ENCODE measurements at regions not wholly inside any gene's neighbourhood (a gene's known extent, or its start where the extent isn't known, plus 50 kb on each side); places are given as distances from the start of the nearest gene placed in this dataset.

DNA sequence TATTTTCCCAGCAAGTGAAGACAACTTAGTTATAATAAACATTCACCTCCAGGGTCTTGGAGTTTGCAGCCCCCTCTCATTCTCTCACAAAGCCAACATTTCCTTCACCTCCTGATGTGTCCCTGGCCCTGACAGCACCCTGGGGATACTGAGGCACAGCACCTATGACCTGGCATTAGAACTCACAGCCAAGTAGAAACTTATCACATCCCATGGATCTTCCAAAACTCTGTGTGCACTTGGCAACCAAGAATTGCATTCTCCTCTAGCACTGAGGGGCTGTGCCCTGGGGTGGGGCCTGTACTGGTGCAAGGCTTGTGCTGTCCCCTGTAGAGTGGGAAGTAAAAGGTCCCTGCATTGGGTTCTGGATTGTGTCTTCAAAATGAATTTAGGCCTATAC lies 116.7 kb upstream of the IGLL5 start:
- H3K9ac ChIP-seq (ENCODE audit: low read length), result no peak overlapping the region
- H3K27me3 ChIP-seq (replicated peaks in 1 of 4; ENCODE audit: control extremely low read depth in 1 of 4, control insufficient read depth in 3 of 4, insufficient read depth in 4 of 4, low read length in 3 of 4), result peaks cover 0 to 10% (median 3%) of the 10 kb centered on the region in 4 experiments
- no peak overlapping the region for H3K4me3 ChIP-seq (ENCODE audit: control extremely low read depth in 1 of 5, extremely low read depth in 1 of 5, insufficient read depth in 1 of 5, low read depth in 2 of 5, low read length in 4 of 5)
- CTCF ChIA-PET, result interaction anchor here (0.7 to 6.1 kb wide), 18 partner anchors 9 to 329 kb away, joined by 3 to 54 read pairs (median 6); no protein-coding TSS in a partner anchor
- H3K4me3 Mint-ChIP-seq, result no peak overlapping the region
- H2AFZ ChIP-seq (ENCODE audit: insufficient read depth, low read depth, low read length, poor library complexity, severe bottlenecking), result no peak overlapping the region
- peaks cover 33% of the 10 kb centered on the region for H3K4me1 Mint-ChIP-seq
- intact Hi-C loops (cut with micrococcal nuclease), result no loop called here
- H3K79me2 ChIP-seq (ENCODE audit: control insufficient read depth, insufficient read depth, low read length), result no peaks in the 10 kb centered on the region
- no peak for ATAC-seq (ENCODE audit: low read depth)
- TF ChIP-seq EZH2 (IDR thresholded peaks at IDR 0.05; ENCODE audit: borderline replicate concordance, insufficient read depth, low read depth, low read length, poor library complexity, severe bottlenecking), result no peak
- TF ChIP-seq, protein P1, sequence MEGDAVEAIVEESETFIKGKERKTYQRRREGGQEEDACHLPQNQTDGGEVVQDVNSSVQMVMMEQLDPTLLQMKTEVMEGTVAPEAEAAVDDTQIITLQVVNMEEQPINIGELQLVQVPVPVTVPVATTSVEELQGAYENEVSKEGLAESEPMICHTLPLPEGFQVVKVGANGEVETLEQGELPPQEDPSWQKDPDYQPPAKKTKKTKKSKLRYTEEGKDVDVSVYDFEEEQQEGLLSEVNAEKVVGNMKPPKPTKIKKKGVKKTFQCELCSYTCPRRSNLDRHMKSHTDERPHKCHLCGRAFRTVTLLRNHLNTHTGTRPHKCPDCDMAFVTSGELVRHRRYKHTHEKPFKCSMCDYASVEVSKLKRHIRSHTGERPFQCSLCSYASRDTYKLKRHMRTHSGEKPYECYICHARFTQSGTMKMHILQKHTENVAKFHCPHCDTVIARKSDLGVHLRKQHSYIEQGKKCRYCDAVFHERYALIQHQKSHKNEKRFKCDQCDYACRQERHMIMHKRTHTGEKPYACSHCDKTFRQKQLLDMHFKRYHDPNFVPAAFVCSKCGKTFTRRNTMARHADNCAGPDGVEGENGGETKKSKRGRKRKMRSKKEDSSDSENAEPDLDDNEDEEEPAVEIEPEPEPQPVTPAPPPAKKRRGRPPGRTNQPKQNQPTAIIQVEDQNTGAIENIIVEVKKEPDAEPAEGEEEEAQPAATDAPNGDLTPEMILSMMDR (IDR thresholded peaks at IDR 0.05), result no peak
- H3K36me3 ChIP-seq (replicated peaks in 1 of 2; ENCODE audit: control extremely low read depth in 1 of 2, control insufficient read depth in 1 of 2, extremely low read depth in 1 of 2, insufficient read depth in 2 of 2, low read length in 1 of 2), result no peaks in the 10 kb centered on the region
- no peak for DNase-seq
- peaks cover 2% of the 10 kb centered on the region for H3K9me3 Mint-ChIP-seq (ENCODE audit: insufficient read depth)
- no peaks in the 10 kb centered on the region for H4K20me1 ChIP-seq (ENCODE audit: control insufficient read depth, insufficient read depth, low read length, poor library complexity, severe bottlenecking)
- H3K4me2 ChIP-seq (replicated peaks; ENCODE audit: low read depth, low read length, poor library complexity, severe bottlenecking), result no peak overlapping the region
- H3K27me3 Mint-ChIP-seq, result peaks cover 28% of the 10 kb centered on the region
- H3K27ac Mint-ChIP-seq, result no peak overlapping the region
- H3K9me3 ChIP-seq (ENCODE audit: control extremely low read depth in 1 of 3, control insufficient read depth in 2 of 3, insufficient read depth in 1 of 3, low read length in 2 of 3), result peaks cover 0 to 27% (median 0%) of the 10 kb centered on the region in 3 donors
- POLR2A ChIA-PET, result no interaction called here
- H3K4me1 ChIP-seq (ENCODE audit: control insufficient read depth in 2 of 2, insufficient read depth in 2 of 2, low read length in 2 of 2), result peaks cover 22 to 39% of the 10 kb centered on the region in 2 donors
- H3K27ac ChIP-seq (ENCODE audit: low read length in 2 of 2), result no peak overlapping the region

DNA sequence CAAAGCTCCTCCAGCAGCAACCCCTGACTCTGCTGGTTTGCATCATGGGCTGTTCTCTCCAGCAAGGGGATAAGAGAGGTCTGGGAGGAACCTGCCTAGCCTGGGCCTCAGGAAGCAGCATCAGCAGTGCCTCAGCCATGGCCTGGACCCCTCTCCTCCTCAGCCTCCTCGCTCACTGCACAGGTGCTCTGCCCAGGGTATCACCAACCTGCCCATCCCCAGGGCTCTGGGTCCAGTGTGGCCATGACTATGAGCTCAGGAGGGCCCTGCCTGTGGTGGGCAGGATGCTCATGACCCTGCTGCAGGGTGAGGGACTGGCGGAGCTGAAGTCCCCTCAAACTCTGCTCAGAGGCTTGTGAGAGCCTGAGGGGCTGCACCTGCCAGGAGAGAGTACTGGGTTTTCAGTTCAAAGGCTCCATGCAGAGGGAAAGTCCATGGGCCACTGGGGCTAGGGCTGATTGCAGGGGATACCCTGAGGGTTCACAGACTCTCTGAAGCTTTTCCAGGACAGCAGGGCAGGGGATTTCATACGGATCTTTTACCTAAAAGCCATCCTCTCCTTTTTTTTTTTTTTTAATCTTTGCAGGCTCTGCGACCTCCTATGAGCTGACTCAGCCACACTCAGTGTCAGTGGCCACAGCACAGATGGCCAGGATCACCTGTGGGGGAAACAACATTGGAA lies 115.8 kb upstream of the IGLL5 start:
- DNase-seq (no peak), ATAC-seq (ENCODE audit: low read depth) (no peak)
- no peak overlapping the region for H3K9ac ChIP-seq (ENCODE audit: low read length)
- CTCF ChIA-PET, result interaction anchor here (0.7 to 6.1 kb wide), 9 partner anchors 11 to 184 kb away, joined by 4 to 54 read pairs (median 5); no protein-coding TSS in a partner anchor
- no peaks in the 10 kb centered on the region for H4K20me1 ChIP-seq (ENCODE audit: control insufficient read depth, insufficient read depth, low read length, poor library complexity, severe bottlenecking)
- Mint-ChIP-seq H3K27me3 (peaks cover 22% of the 10 kb centered on the region), H3K9me3 (ENCODE audit: insufficient read depth) (peaks cover 2% of the 10 kb centered on the region), H3K4me3 (no peak overlapping the region), H3K4me1 (peaks cover 33% of the 10 kb centered on the region), H3K27ac (no peak overlapping the region)
- no peak overlapping the region for H2AFZ ChIP-seq (ENCODE audit: insufficient read depth, low read depth, low read length, poor library complexity, severe bottlenecking)
- peaks cover 0 to 27% (median 0%) of the 10 kb centered on the region in 3 donors for H3K9me3 ChIP-seq (ENCODE audit: control extremely low read depth in 1 of 3, control insufficient read depth in 2 of 3, insufficient read depth in 1 of 3, low read length in 2 of 3)
- peaks cover 0 to 10% (median 3%) of the 10 kb centered on the region in 4 experiments for H3K27me3 ChIP-seq (replicated peaks in 1 of 4; ENCODE audit: control extremely low read depth in 1 of 4, control insufficient read depth in 3 of 4, insufficient read depth in 4 of 4, low read length in 3 of 4)
- TF ChIP-seq, protein P1 (IDR thresholded peaks at IDR 0.05), result no peak
- TF ChIP-seq EZH2 (IDR thresholded peaks at IDR 0.05; ENCODE audit: borderline replicate concordance, insufficient read depth, low read depth, low read length, poor library complexity, severe bottlenecking), result no peak
- POLR2A ChIA-PET, result no interaction called here
- 82% methylated on average over 4 of the region's 4 CpGs for WGBS (ENCODE audit: insufficient coverage)
- H3K4me3 ChIP-seq (ENCODE audit: control extremely low read depth in 1 of 5, extremely low read depth in 1 of 5, insufficient read depth in 1 of 5, low read depth in 2 of 5, low read length in 4 of 5), result no peak overlapping the region
- intact Hi-C loops (cut with micrococcal nuclease), result no loop called here
- H3K4me1 ChIP-seq (ENCODE audit: control insufficient read depth in 2 of 2, insufficient read depth in 2 of 2, low read length in 2 of 2), result peaks cover 22 to 39% of the 10 kb centered on the region in 2 donors
- no peaks in the 10 kb centered on the region for H3K79me2 ChIP-seq (ENCODE audit: control insufficient read depth, insufficient read depth, low read length)
- no peak overlapping the region for H3K27ac ChIP-seq (ENCODE audit: low read length in 2 of 2)
- H3K4me2 ChIP-seq (replicated peaks; ENCODE audit: low read depth, low read length, poor library complexity, severe bottlenecking), result no peak overlapping the region
- no peaks in the 10 kb centered on the region for H3K36me3 ChIP-seq (replicated peaks in 1 of 2; ENCODE audit: control extremely low read depth in 1 of 2, control insufficient read depth in 1 of 2, extremely low read depth in 1 of 2, insufficient read depth in 2 of 2, low read length in 1 of 2)
